GM12891 (cell line): ENCODE measurements at regions not wholly inside any gene's neighbourhood (a gene's known extent, or its start where the extent isn't known, plus 50 kb on each side); places are given as distances from the start of the nearest gene placed in this dataset.
A peak's percentile ranks its signal among the peaks of the same experiment; 100 is the strongest.

Source experiments
- DNase-seq: peaks from one replicate; pipeline ENCODE4 v3.0.0; 2011; ENCODE audit warnings: low spot score; ENCODE audit not compliant: insufficient read length
- FAIRE-seq: peaks from 2 replicates; lab custom pipeline; 2011; peaks lifted over from hg19 to GRCh38; lab: Jason Lieb, UNC
- PAX5 ChIP-seq: IDR thresholded peaks from 2 replicates; pipeline ENCODE4 v1.6.1; 2011; ENCODE audit warnings: low read length, moderate library complexity, mild to moderate bottlenecking; ENCODE audit not compliant: insufficient read depth, severe bottlenecking
- POLR2A ChIP-seq: IDR thresholded peaks from 2 replicates; pipeline ENCODE4 v1.6.1; 2011; ENCODE audit warnings: low read depth, low read length, control low read depth
- POLR2AphosphoS5 ChIP-seq: IDR thresholded peaks from 2 replicates; pipeline ENCODE4 v1.6.1; 2011; ENCODE audit warnings: low read depth, low read length, control low read depth
- POU2F2 ChIP-seq: IDR thresholded peaks from 2 replicates; pipeline ENCODE4 v1.6.1; 2011; ENCODE audit warnings: low read depth, mild to moderate bottlenecking, control low read depth, low read length, moderate library complexity
- SPI1 ChIP-seq: IDR thresholded peaks from 2 replicates; pipeline ENCODE4 v1.6.1; 2011; ENCODE audit warnings: low read depth, low read length, control low read depth
- TAF1 ChIP-seq: IDR thresholded peaks from 2 replicates; pipeline ENCODE4 v1.6.1; 2011; ENCODE audit warnings: low read depth, low read length, control low read depth

DNA sequence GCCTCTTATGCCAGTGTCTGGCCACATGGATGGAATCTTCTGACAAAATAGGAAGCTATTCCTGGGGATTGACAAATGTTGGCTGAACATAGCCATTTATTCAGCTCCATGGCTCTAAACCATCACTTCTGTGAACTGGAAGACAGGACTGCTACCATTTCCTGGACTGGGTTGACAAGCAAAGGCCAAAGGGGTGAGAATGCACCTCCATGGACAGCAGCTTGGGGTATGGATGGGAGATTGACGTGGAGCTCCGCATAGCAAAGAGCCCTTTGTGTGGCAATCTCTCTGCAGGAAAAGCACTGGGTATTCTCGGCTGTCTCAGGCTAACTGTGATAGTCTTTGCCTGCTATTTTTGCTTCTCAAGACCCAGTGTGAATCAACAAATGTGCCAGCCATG, 223.0 kb upstream of the EGLN3 start:
- FAIRE-seq (no peak), DNase-seq (no peak)
- TF ChIP-seq POLR2A: no peak
- no peak for TF ChIP-seq PAX5
- no peak for TF ChIP-seq SPI1
- no peak for TF ChIP-seq POU2F2

DNA sequence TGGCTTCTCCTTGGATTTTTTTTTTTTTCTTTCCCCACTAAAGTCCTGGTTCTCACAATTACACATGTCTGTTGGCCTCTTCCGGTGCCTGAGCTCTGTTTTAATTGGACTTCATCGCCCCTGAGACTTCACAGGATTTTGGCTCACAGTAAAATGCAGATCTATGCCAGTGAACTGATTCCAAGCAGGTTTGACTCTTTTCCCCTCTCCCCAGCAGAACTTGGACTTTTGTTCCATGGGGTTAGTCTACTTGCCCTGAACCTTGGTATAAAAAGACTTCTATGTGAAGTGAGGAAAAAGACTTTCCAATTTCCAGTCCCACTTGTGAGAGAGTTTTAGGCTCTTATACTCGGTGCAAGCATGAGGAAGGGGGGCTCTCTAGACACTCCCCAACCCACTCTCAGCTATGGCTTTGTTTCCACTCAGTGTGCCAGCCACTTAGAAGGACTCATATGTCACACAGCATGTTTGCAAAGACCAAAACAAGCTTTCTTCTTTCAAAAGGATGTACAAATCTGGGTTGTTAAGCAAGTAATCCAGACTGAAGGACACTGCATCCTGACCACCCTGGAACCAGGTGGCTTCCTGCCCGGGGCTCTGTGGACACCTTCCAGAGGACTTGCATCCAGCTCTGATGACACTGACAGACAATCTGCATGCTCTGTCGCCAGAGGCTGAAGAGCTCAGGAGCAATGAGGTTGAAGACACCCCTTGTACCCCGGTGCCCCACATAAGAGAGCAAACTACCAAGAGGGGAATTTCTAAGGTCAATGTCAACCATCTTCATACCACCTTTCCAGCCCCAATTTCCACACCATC, 221.9 kb upstream of the EGLN3 start:
- no peak for TF ChIP-seq POLR2A
- TF ChIP-seq POU2F2: no peak
- no peak for TF ChIP-seq PAX5
- TF ChIP-seq TAF1: no peak
- TF ChIP-seq SPI1: no peak
- no peak for TF ChIP-seq POLR2AphosphoS5
- FAIRE-seq: no peak
- DNase-seq: no peak

DNA sequence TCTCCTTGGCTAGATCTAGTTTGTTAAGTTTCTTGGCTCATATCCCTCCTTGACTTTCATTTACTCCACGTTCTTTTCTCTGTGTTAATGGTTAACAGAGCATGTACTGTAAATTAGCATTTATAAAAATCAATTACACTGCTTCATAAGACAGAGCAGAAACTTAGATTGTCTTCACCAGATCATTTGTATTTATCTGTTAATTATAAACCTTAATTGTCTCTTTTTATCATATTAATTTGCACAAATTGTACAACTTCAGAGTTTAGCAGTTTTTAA, 221.2 kb upstream of the EGLN3 start:
- no peak for DNase-seq
- no peak for TF ChIP-seq SPI1
- TF ChIP-seq POU2F2: no peak
- no peak for TF ChIP-seq TAF1
- TF ChIP-seq POLR2A: no peak
- no peak for TF ChIP-seq POLR2AphosphoS5
- FAIRE-seq: no peak

DNA sequence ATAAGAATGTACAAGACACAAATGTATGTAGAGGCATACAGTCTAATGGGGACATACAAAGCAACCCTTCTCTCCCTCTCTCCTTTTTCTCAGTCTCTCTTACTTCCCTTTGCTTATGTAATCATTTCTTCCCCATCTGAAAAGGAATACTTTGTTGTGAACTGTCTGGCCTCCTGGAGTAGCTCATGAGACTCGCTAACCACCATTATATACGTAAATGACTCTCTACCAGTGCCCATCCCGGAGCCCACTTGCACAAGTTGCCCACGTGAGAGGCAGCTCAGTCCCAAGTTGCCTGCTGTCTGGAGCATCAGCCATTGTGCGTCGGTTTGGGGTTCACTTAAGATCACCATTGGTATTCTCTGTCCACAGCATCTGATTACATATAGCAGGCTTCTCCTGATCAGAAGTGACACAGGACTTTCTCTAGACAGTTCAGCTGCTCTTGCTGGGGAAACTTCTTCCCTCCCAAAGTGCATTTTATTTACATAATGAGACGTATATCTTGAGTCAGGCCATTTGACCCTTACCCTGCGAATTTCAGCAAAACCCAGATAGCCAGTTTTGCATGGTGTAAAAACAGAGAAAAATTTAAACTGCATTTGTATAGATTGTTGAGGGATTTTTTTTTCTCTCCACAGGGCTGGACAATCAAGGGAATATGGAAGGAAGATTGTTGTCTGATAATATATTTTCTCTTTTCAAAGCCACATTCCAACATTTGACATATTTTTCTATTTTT, 220.7 kb upstream of the EGLN3 start:
- no peak for FAIRE-seq
- TF ChIP-seq POLR2AphosphoS5: no peak
- TF ChIP-seq POLR2A: no peak

DNA sequence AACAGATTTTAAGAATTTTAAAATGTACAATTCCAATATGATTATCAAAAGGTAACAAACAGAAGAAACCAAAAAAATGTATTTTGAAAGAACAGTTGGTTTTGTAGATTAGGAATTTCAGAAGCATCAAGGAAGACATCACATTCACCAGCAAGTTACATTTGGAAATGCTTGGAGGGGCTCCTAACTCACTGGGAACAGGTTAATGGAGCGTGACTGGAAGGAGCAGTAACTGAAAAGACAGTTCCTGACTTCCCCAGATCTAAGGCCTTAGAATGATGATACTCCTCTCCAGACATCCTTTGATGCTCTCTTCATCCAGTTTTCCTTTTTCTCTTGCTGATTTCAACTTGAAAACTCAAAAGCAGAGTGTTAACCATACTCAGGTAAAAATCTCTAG, 220.0 kb upstream of the EGLN3 start:
- no peak for FAIRE-seq
- DNase-seq: no peak
- no peak for TF ChIP-seq SPI1
- no peak for TF ChIP-seq PAX5
- no peak for TF ChIP-seq TAF1
- TF ChIP-seq POLR2A: no peak
- TF ChIP-seq POLR2AphosphoS5: no peak
- TF ChIP-seq POU2F2: no peak

More for the DNA sequence above, 220.7 kb upstream of the EGLN3 start:
- no peak for DNase-seq

DNA sequence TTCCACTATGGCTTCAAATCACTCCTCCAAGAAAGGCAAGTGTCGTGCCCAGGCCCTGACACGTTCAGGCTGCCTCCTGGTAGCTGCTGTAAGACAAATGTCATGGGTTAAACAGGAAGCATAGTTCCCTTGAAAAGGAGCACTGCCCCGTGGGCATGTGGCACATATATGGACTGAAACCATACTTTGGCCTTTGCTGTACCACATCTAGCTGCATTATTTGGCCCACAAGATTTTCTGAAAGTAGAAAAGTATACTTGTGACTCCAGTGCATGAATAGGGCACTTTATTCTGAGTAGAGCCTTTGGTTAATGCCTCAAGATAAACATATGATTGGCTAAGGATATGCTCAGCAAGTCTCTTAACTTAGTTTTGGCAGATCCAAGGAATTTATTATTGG, 218.7 kb upstream of the EGLN3 start:
- no peak for DNase-seq
- no peak for TF ChIP-seq SPI1
- no peak for TF ChIP-seq POLR2AphosphoS5
- no peak for TF ChIP-seq PAX5
- no peak for TF ChIP-seq TAF1
- no peak for TF ChIP-seq POLR2A
- no peak for TF ChIP-seq POU2F2
- FAIRE-seq: no peak

DNA sequence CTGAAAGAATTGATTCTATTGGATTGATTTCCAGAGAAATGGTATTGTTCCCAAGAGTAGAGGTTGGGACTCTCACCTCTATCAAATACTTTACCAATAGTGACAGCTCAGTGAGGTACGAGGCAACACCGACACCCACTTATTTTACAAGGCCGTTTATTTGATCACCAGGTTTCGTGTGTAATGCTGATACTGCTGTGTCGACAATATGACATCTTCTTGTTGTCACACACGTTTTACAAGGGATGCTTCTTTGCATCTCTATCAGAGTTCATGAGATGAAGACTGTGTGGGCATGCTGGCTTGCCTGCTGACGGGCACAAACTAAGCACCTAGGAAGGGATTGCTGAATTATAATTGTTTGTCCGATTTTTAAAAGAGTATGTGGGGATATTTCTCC, 217.8 kb upstream of the EGLN3 start:
- no peak for DNase-seq
- FAIRE-seq: no peak
- TF ChIP-seq PAX5 (no peak), SPI1 (no peak), TAF1 (no peak), POLR2AphosphoS5 (no peak), POLR2A (no peak), POU2F2 (no peak)

DNA sequence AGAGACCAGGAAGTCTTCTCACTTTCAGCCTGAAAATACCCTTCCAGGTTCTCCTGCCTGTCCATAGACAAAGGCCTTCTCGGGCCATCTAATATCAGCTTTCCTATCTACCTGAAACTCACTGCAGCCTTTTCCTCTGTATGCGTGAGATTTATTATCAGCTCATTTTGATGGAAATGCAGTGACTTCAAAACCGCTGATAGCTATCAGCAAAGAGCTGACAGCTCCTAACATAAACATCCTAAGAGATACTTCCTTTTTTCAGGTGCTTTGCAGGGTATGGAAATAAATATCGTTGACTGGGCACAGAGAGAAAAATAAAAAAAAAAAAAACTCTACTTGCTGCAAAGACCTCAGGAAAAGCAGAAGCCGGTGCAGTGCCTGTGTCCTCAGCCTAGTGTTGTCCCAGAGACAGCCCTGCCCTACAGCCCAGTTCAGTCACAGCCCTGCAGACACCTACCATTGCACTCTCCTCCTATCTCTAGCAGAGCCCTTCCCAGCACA, 215.0 kb upstream of the EGLN3 start:
- no peak for FAIRE-seq

DNA sequence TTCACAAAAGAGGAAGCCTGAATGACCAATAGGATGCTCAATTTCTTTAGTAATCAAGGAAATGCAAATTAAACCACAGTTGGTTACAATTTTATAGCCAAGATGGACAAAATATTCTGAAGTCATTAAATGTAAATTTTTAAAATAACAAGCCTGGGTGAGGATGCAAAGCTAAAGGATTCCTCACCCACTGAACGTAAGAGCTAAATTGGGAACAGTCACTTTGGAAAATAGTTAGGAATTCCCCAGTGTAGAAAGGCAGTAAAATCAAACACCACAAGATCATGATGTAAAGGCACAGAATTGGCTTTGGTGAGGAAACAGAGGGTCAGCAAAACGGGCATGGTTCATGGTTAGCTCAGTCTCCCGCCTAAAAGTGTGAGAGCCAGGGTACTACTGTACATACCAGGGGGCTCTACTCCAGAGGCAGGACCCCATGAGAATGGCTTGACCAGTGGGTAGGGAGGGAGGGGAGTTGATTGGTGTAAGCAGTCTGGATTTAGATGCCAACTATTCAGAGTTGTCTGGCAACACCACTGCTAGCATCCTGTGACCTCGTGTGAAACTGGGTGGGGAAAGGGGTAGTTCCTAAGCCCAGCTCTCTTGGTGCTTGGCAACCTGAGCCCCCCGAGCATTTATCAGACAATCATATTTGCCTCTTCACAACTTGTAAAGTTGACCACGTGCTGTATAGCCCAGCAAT, 213.4 kb upstream of the EGLN3 start:
- TF ChIP-seq POLR2AphosphoS5: no peak
- TF ChIP-seq TAF1: no peak
- no peak for TF ChIP-seq PAX5
- TF ChIP-seq POU2F2: no peak
- no peak for TF ChIP-seq SPI1
- no peak for TF ChIP-seq POLR2A
- peak; percentile 5 for FAIRE-seq
- DNase-seq: no peak

More for the DNA sequence above, 215.0 kb upstream of the EGLN3 start:
- TF ChIP-seq POLR2AphosphoS5 (no peak), POU2F2 (no peak), POLR2A (no peak), PAX5 (no peak), SPI1 (no peak), TAF1 (no peak)
- DNase-seq: no peak
